ENCODE measurements at regions not wholly inside any gene's neighbourhood (a gene's known extent, or its start where the extent isn't known, plus 50 kb on each side); places are given as distances from the start of the nearest gene placed in this dataset.
A peak's percentile ranks its signal among the peaks of the same experiment; 100 is the strongest.

DNA sequence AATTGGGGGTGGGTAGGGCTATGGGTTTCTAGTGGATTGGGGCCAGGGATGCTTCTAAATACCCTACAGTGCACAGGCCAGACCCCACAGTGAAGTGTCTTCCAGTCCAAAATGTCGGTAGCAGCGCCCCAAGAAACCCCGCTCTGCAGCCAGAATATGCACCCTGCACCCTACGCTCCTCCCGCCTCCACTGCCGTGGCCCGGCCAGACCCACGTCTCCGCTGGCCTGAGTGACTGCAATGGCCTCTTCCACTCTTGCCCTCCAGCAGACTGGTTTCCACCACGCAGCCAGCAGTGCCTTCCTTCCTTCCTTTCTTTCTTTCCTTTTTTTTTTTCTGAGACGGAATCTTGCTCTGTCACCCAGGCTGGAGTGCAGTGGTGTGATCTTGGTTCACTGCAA is 91.4 kb upstream of the TAF1B start:
- TF ChIP-seq, protein P1, sequence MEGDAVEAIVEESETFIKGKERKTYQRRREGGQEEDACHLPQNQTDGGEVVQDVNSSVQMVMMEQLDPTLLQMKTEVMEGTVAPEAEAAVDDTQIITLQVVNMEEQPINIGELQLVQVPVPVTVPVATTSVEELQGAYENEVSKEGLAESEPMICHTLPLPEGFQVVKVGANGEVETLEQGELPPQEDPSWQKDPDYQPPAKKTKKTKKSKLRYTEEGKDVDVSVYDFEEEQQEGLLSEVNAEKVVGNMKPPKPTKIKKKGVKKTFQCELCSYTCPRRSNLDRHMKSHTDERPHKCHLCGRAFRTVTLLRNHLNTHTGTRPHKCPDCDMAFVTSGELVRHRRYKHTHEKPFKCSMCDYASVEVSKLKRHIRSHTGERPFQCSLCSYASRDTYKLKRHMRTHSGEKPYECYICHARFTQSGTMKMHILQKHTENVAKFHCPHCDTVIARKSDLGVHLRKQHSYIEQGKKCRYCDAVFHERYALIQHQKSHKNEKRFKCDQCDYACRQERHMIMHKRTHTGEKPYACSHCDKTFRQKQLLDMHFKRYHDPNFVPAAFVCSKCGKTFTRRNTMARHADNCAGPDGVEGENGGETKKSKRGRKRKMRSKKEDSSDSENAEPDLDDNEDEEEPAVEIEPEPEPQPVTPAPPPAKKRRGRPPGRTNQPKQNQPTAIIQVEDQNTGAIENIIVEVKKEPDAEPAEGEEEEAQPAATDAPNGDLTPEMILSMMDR (conservative IDR thresholded peaks at IDR 0.05): no peak
- Mint-ChIP-seq H3K4me3 (no peak overlapping the region), H3K27ac (ENCODE audit: unreplicated experiment) (no peak overlapping the region), H3K9me3 (no peaks in the 10 kb centered on the region), H3K27me3 (ENCODE audit: low read depth) (peaks cover 7% of the 10 kb centered on the region), H3K36me3 (ENCODE audit: low read depth) (no peaks in the 10 kb centered on the region), H3K4me1 (peaks cover 26% of the 10 kb centered on the region)
- no peak for DNase-seq (ENCODE audit: low read depth, low spot score)

- peaks cover 33% of the 10 kb centered on the region for H3K4me1 Mint-ChIP-seq
- H3K27me3 Mint-ChIP-seq (ENCODE audit: low read depth): peaks cover 9% of the 10 kb centered on the region
- no peaks in the 10 kb centered on the region for H3K9me3 Mint-ChIP-seq
- H3K36me3 Mint-ChIP-seq (ENCODE audit: low read depth): no peaks in the 10 kb centered on the region
- no peak overlapping the region for H3K27ac Mint-ChIP-seq (ENCODE audit: unreplicated experiment)
- peak overlapping the region; percentile 61 for H3K4me3 Mint-ChIP-seq
- TF ChIP-seq, protein P1 (conservative IDR thresholded peaks at IDR 0.05): no peak
- no peak for DNase-seq (ENCODE audit: low read depth, low spot score)
These were observed 90.6 kb upstream of the TAF1B start for GRCh38 chr2:9752441-9753275.

- peaks cover 38% of the 10 kb centered on the region for H3K4me1 Mint-ChIP-seq
- no peak overlapping the region for H3K27ac Mint-ChIP-seq (ENCODE audit: unreplicated experiment)
- H3K36me3 Mint-ChIP-seq (ENCODE audit: low read depth): no peaks in the 10 kb centered on the region
- DNase-seq (ENCODE audit: low read depth, low spot score): no peak
- peaks cover 15% of the 10 kb centered on the region for H3K27me3 Mint-ChIP-seq (ENCODE audit: low read depth)
- H3K9me3 Mint-ChIP-seq: no peaks in the 10 kb centered on the region
- TF ChIP-seq, protein P1 (conservative IDR thresholded peaks at IDR 0.05): no peak
- peak overlapping the region; percentile 61 for H3K4me3 Mint-ChIP-seq
These were observed 90.0 kb upstream of the TAF1B start for GRCh38 chr2:9753276-9753600.

- Mint-ChIP-seq H3K9me3 (no peaks in the 10 kb centered on the region), H3K4me3 (peak overlapping the region; percentile 56), H3K27me3 (ENCODE audit: low read depth) (peaks cover 20% of the 10 kb centered on the region), H3K4me1 (peaks cover 44% of the 10 kb centered on the region), H3K27ac (ENCODE audit: unreplicated experiment) (no peak overlapping the region), H3K36me3 (ENCODE audit: low read depth) (no peaks in the 10 kb centered on the region)
- no peak for DNase-seq (ENCODE audit: low read depth, low spot score)
- TF ChIP-seq, protein P1 (conservative IDR thresholded peaks at IDR 0.05): no peak
These were observed 89.4 kb upstream of the TAF1B start for GRCh38 chr2:9753665-9754531.

DNA sequence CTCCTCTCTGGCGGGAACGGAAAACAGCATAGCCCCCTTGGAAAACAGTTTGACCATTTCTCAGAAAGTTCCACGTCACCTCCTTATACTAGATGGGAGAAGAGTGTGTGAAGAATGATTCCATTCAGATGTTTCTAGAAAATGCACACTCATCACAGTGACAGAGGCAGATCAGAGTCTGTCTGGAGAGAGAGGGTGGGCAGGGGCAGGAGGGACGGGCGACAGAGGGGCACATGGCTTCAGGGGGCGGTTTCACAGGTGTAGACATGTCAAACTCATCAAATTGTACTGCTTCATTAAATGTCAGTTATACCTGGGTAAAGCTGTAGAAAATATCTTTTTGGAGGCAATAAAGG is 88.8 kb upstream of the TAF1B start:
- Mint-ChIP-seq H3K36me3 (ENCODE audit: low read depth) (no peaks in the 10 kb centered on the region), H3K9me3 (no peaks in the 10 kb centered on the region), H3K27ac (ENCODE audit: unreplicated experiment) (no peak overlapping the region), H3K4me1 (peaks cover 44% of the 10 kb centered on the region), H3K27me3 (ENCODE audit: low read depth) (peaks cover 22% of the 10 kb centered on the region), H3K4me3 (peak overlapping the region; percentile 56)
- DNase-seq (ENCODE audit: low read depth, low spot score): no peak
- TF ChIP-seq, protein P1 (conservative IDR thresholded peaks at IDR 0.05): no peak
